H9 (cell line): ENCODE measurements at regions not wholly inside any gene's neighbourhood (a gene's known extent, or its start where the extent isn't known, plus 50 kb on each side); places are given as distances from the start of the nearest gene placed in this dataset.

Experiments
- DNase-seq: peaks from one replicate; pipeline ENCODE4 v3.0.0-alpha.2; 2017
- H2AFZ ChIP-seq: one replicate; pipeline ENCODE4 v1.6.1; 2013; ENCODE audit warnings: mild to moderate bottlenecking, low read length, control low read depth, moderate library complexity
- H2AK5ac ChIP-seq: 2 replicates; pipeline ENCODE4 v1.6.1; 2013; ENCODE audit warnings: low read length, control low read depth, mixed read lengths; ENCODE audit not compliant: insufficient read length
- H2BK120ac ChIP-seq: one replicate; pipeline ENCODE4 v1.6.1; 2013; ENCODE audit warnings: low read depth, mild to moderate bottlenecking, low read length, control low read depth, inconsistent platforms; ENCODE audit not compliant: poor library complexity, severe bottlenecking
- H2BK12ac ChIP-seq: 2 replicates; pipeline ENCODE4 v1.6.1; 2013; ENCODE audit warnings: low read length, control low read depth, mixed read lengths, low read depth; ENCODE audit not compliant: insufficient read length
- H2BK15ac ChIP-seq: 2 replicates; pipeline ENCODE4 v1.6.1; 2013; ENCODE audit warnings: low read depth, low read length, control low read depth
- H2BK20ac ChIP-seq: one replicate; pipeline ENCODE4 v1.6.1; 2013; ENCODE audit warnings: low read depth, mild to moderate bottlenecking, low read length, control low read depth, inconsistent platforms; ENCODE audit not compliant: poor library complexity, severe bottlenecking
- H2BK5ac ChIP-seq: 2 replicates; pipeline ENCODE4 v1.6.1; 2013; ENCODE audit warnings: low read length, control low read depth, mixed read lengths; ENCODE audit not compliant: insufficient read length
- H3K14ac ChIP-seq: 2 replicates; pipeline ENCODE4 v1.6.1; 2013; ENCODE audit warnings: low read length, control low read depth; ENCODE audit not compliant: insufficient read depth
- H3K18ac ChIP-seq: 2 replicates; pipeline ENCODE4 v1.6.1; 2013; ENCODE audit warnings: low read depth, mild to moderate bottlenecking, mixed read lengths, low read length, control low read depth; ENCODE audit not compliant: insufficient read length
- H3K23ac ChIP-seq: 2 replicates; pipeline ENCODE4 v1.6.1; 2013; ENCODE audit warnings: low read length, control low read depth, mixed read lengths, low read depth; ENCODE audit not compliant: insufficient read length
- H3K23me2 ChIP-seq: 2 replicates; pipeline ENCODE4 v1.6.1; 2013; ENCODE audit warnings: low read depth, mild to moderate bottlenecking, mixed read lengths, low read length, control low read depth; ENCODE audit not compliant: insufficient read length, poor library complexity, severe bottlenecking
- H3K27ac ChIP-seq: 2 replicates; pipeline ENCODE4 v1.5.1; 2013; ENCODE audit warnings: low read length, control low read depth, mixed read lengths, low read depth; ENCODE audit not compliant: insufficient read length
- H3K27me3 ChIP-seq: 2 replicates; pipeline ENCODE4 v1.6.1; 2013; ENCODE audit warnings: low read length, control low read depth, inconsistent platforms; ENCODE audit not compliant: insufficient read depth
- H3K4ac ChIP-seq: 2 replicates; pipeline ENCODE4 v1.6.1; 2013; ENCODE audit warnings: low read depth, mild to moderate bottlenecking, control low read depth, inconsistent platforms, low read length, moderate library complexity
- H3K4me1 ChIP-seq: 2 replicates; pipeline ENCODE4 v1.6.1; 2013; ENCODE audit warnings: low read length, control low read depth, inconsistent platforms; ENCODE audit not compliant: insufficient read depth
- H3K4me2 ChIP-seq: 2 replicates; pipeline ENCODE4 v1.6.1; 2013; ENCODE audit warnings: low read length, control low read depth, mixed read lengths; ENCODE audit not compliant: insufficient read length, insufficient read depth
- H3K56ac ChIP-seq: 2 replicates; pipeline ENCODE4 v1.6.1; 2013; ENCODE audit warnings: low read depth, mild to moderate bottlenecking, mixed read lengths, low read length, control low read depth; ENCODE audit not compliant: insufficient read length
- H3K79me1 ChIP-seq: 2 replicates; pipeline ENCODE4 v1.6.1; 2013; ENCODE audit warnings: low read depth, mild to moderate bottlenecking, moderate library complexity, low read length, control low read depth, inconsistent platforms; ENCODE audit not compliant: insufficient read depth, poor library complexity, severe bottlenecking
- H3K79me2 ChIP-seq: 2 replicates; pipeline ENCODE4 v1.6.1; 2013; ENCODE audit warnings: low read length, control low read depth, inconsistent platforms; ENCODE audit not compliant: insufficient read depth
- H3K9ac ChIP-seq: 2 replicates; pipeline ENCODE4 v1.6.1; 2013; ENCODE audit warnings: low read length, control low read depth, mixed read lengths; ENCODE audit not compliant: insufficient read length; ENCODE audit errors: extremely low read depth
- H3K9me3 ChIP-seq: one replicate; pipeline ENCODE4 v1.6.1; 2013; ENCODE audit warnings: low read depth, low read length, inconsistent platforms; ENCODE audit not compliant: control insufficient read depth
- H3T11ph ChIP-seq: one replicate; pipeline ENCODE4 v1.6.1; 2013; ENCODE audit warnings: mild to moderate bottlenecking, low read length, control low read depth, inconsistent platforms
- H4K20me1 ChIP-seq: one replicate; pipeline ENCODE4 v1.6.1; 2013; ENCODE audit not compliant: control insufficient read depth, insufficient read length, insufficient read depth
- H4K5ac ChIP-seq: 2 replicates; pipeline ENCODE4 v1.6.1; 2013; ENCODE audit warnings: low read depth, mild to moderate bottlenecking, mixed read lengths, low read length, control low read depth; ENCODE audit not compliant: insufficient read length
- H4K8ac ChIP-seq: replicated peaks from 2 replicates; pipeline ENCODE4 v1.6.1; 2013; ENCODE audit warnings: low read length, control low read depth, mixed read lengths, low read depth; ENCODE audit not compliant: insufficient read length
- H4K91ac ChIP-seq: 2 replicates; pipeline ENCODE4 v1.6.1; 2013; ENCODE audit warnings: low read depth, mild to moderate bottlenecking, moderate library complexity, mixed read lengths, low read length, control low read depth; ENCODE audit not compliant: insufficient read length
- H3K27ac Mint-ChIP-seq, 3 experiments: 2 replicates in 2 of 3; 3 replicates in 1 of 3; pipeline ENCODE4 v1.8.0; 2020 to 2021; ENCODE audit warnings: mixed read lengths in 3 of 3, mild to moderate bottlenecking in 1 of 3, moderate library complexity in 1 of 3
- H3K27me3 Mint-ChIP-seq: 2 replicates; pipeline ENCODE4 v1.8.0; 2021; ENCODE audit warnings: low read depth, mild to moderate bottlenecking, moderate library complexity, mixed read lengths
- H3K36me3 Mint-ChIP-seq, 3 experiments: 2 replicates in 2 of 3; 3 replicates in 1 of 3; pipeline ENCODE4 v1.8.0; 2020 to 2021; ENCODE audit warnings: low read depth in 3 of 3, mixed read lengths in 3 of 3; ENCODE audit not compliant: insufficient read depth in 1 of 3
- H3K4me1 Mint-ChIP-seq, 2 experiments: 2 replicates each; pipeline ENCODE4 v1.8.0; 2020; ENCODE audit warnings: mixed read lengths in 2 of 2
- H3K4me3 Mint-ChIP-seq, 2 experiments: 2 replicates in 1 of 2; 3 replicates in 1 of 2; pipeline ENCODE4 v1.8.0; 2020 to 2021; ENCODE audit warnings: mild to moderate bottlenecking in 2 of 2, mixed read lengths in 2 of 2, moderate library complexity in 1 of 2
- H3K9me3 Mint-ChIP-seq, 2 experiments: 2 replicates in 1 of 2; 3 replicates in 1 of 2; pipeline ENCODE4 v1.8.0; 2020; ENCODE audit warnings: mild to moderate bottlenecking in 2 of 2, mixed read lengths in 2 of 2, moderate library complexity in 1 of 2
- CTCF ChIP-seq: fragments of 200-600 bp; sonication (generic); conservative IDR thresholded peaks from 3 replicates; pipeline ENCODE4 v1.8.0; 2021; ENCODE audit warnings: antibody characterized with exemption, mild to moderate bottlenecking
- WGBS: extraction: QIAGEN DNeasy Blood & Tissue Kit; methylation state at CpG from one replicate; pipeline ENCODE4 v1.1.7; 2013; ENCODE audit warnings: missing lambda C conversion rate, low lambda C conversion rate, mixed read lengths; ENCODE audit not compliant: insufficient read length; ENCODE audit errors: extremely low coverage; 5-methylcytosine and 5-hydroxymethylcytosine counted together

- H3K27ac ChIP-seq: no peak overlapping the region
- no peak overlapping the region for H2BK20ac ChIP-seq
- H4K8ac ChIP-seq: no peak overlapping the region
- Mint-ChIP-seq H3K4me3 (no peak overlapping the region), H3K9me3 (peaks cover 0 to 2% of the 10 kb centered on the region in 2 experiments; a peak in 1 of 5 replicates), H3K36me3 (no peaks in the 10 kb centered on the region), H3K4me1 (peaks cover 24 to 26% of the 10 kb centered on the region in 2 experiments), H3K27me3 (no peaks in the 10 kb centered on the region), H3K27ac (peak overlapping the region in 1 of 3 experiments; percentile 17; a peak in 1 of 7 replicates)
- H3K79me1 ChIP-seq: no peaks in the 10 kb centered on the region
- H3K9me3 ChIP-seq: no peaks in the 10 kb centered on the region
- H4K20me1 ChIP-seq: no peaks in the 10 kb centered on the region
- no peak overlapping the region for H3K23ac ChIP-seq
- H3K4me2 ChIP-seq: no peak overlapping the region
- no peaks in the 10 kb centered on the region for H3K27me3 ChIP-seq
- no peak overlapping the region for H2AFZ ChIP-seq
- no peak overlapping the region for H3K9ac ChIP-seq
- no peak overlapping the region for H2AK5ac ChIP-seq
- H2BK120ac ChIP-seq: no peak overlapping the region
- WGBS: no CpG with 5 or more reads among the region's 2 CpGs
- H3K79me2 ChIP-seq: no peaks in the 10 kb centered on the region
- no peak overlapping the region for H3K14ac ChIP-seq
- no peak overlapping the region for H3T11ph ChIP-seq
- no peak for DNase-seq
- H2BK15ac ChIP-seq: no peak overlapping the region
- no peak overlapping the region for H4K5ac ChIP-seq
- H3K4me1 ChIP-seq: peaks cover 4% of the 10 kb centered on the region; the same call in 1 of the 2 replicates
- H3K18ac ChIP-seq: no peak overlapping the region
- no peak overlapping the region for H2BK5ac ChIP-seq
- no peaks in the 10 kb centered on the region for H3K23me2 ChIP-seq
- no peak overlapping the region for H4K91ac ChIP-seq
- H2BK12ac ChIP-seq: no peak overlapping the region
- H3K56ac ChIP-seq: no peak overlapping the region
- H3K4ac ChIP-seq: no peak overlapping the region
- no peak for TF ChIP-seq CTCF
Measured at GRCh38 chr7:125504848-125505247, 575.2 kb upstream of the POT1 start.
